Sigmoid colon (tissue), 6 donors: ENCODE measurements at regions not wholly inside any gene's neighbourhood (a gene's known extent, or its start where the extent isn't known, plus 50 kb on each side); places are given as distances from the start of the nearest gene placed in this dataset.

Experiments used
- DNase-seq: peaks from one replicate; pipeline ENCODE4 v3.0.0-alpha.2; 2019
- H3K27ac ChIP-seq, 4 donors: fragments of 200-600 bp; sonication (generic); one replicate each; pipeline ENCODE4 v1.5.1; 2016 to 2019; ENCODE audit warnings: mild to moderate bottlenecking in 1 of 4
- H3K27me3 ChIP-seq, 3 donors: fragments of 200-600 bp; sonication (generic); one replicate each; pipeline ENCODE4 v1.5.1; 2019; ENCODE audit warnings: mild to moderate bottlenecking in 1 of 3
- H3K36me3 ChIP-seq, 4 donors: fragments of 200-600 bp; sonication (generic); one replicate each; pipeline ENCODE4 v1.5.1; 2016 to 2019
- H3K4me1 ChIP-seq, 4 donors: fragments of 200-600 bp; sonication (generic); one replicate each; pipeline ENCODE4 v1.5.1; 2017 to 2019
- H3K4me3 ChIP-seq, 4 donors: fragments of 200-600 bp; sonication (generic); one replicate each; pipeline ENCODE4 v1.5.1; 2017 to 2019; ENCODE audit warnings: mild to moderate bottlenecking in 2 of 4, moderate library complexity in 1 of 4
- H3K9me3 ChIP-seq, 4 donors: fragments of 200-600 bp in 3 of 4; sonication (generic) in 3 of 4; one replicate each; pipeline versions ENCODE4 v1.5.1 to v1.6.1; 2013 to 2019
- EP300 ChIP-seq, 4 donors: sonication (generic); formaldehyde crosslinking; IDR thresholded peaks; one replicate each; pipeline ENCODE4 v1.6.1; 2017; ENCODE audit warnings: antibody characterized with exemption in 4 of 4
- POLR2A ChIP-seq, 2 donors: fragments of 450-650 bp; IDR thresholded peaks; one replicate each; pipeline ENCODE4 v1.6.1; 2016; ENCODE audit warnings: antibody characterized with exemption in 2 of 2, mild to moderate bottlenecking in 2 of 2, moderate library complexity in 2 of 2
- POLR2AphosphoS5 ChIP-seq, 4 donors: sonication (generic); formaldehyde crosslinking; IDR thresholded peaks; one replicate each; pipeline ENCODE4 v1.6.1; 2017; ENCODE audit warnings: antibody characterized with exemption in 4 of 4
- WGBS, 2 donors: extraction: QIAGEN DNeasy Blood & Tissue Kit; methylation state at CpG; one replicate each; pipeline ENCODE4 v1.1.7; 2013; 5-methylcytosine and 5-hydroxymethylcytosine counted together
- intact Hi-C: fragments of 100-400 bp; cut with DNase I; formaldehyde crosslinking; loops from one replicate; pipeline ENCODE4 v1.15.1; 2023
- TF ChIP-seq, protein P1 (sequence below), 4 experiments: fragments of 450-650 bp in 3 of 4; fragments of 200-600 bp in 1 of 4; IDR thresholded peaks; one replicate each; pipeline ENCODE4 v1.5.1; 2016 to 2019; ENCODE audit warnings: antibody characterized with exemption in 4 of 4, mild to moderate bottlenecking in 3 of 4, moderate library complexity in 2 of 4
- donor health status: healthy with polysubstance abuse.
- donor health status: healthy.

- intact Hi-C loops: no loop called here
- WGBS, 2 donors: 66 to 88% methylated on average over 8 of the region's 8 CpGs
- no peak overlapping the region for H3K4me3 ChIP-seq
Observed at GRCh38 chr5:166962461-166962860, 1329.0 kb upstream of the WWC1 start.

DNA sequence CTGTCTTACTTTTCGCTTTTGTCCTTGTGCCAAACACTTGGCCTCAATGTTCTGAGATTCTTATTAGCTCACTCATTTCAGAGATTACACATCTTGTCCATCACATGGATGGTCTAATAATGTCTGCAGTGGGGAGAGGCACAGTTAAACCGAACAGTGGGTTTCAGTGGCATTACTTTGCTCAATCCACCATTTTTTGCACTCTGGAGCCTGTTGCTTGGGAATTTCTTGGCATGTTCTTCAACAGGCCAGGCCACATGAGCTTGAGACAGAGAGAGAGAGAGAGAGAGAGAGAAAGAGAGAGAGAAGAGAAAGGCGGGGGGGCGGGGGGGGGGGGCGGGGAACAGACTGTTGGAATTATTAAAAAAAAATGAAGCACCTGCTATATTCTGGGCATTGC is 1327.8 kb upstream of the WWC1 start:
- Histone ChIP-seq H3K36me3 (no peaks in the 10 kb centered on the region), H3K9me3 (peaks cover 0 to 5% (median 0%) of the 10 kb centered on the region in 4 donors), H3K27ac (no peak overlapping the region), H3K4me1 (no peaks in the 10 kb centered on the region), H3K27me3 (no peaks in the 10 kb centered on the region), H3K4me3 (no peak overlapping the region)
- intact Hi-C loops: no loop called here
- DNase-seq: no peak
- 93 to 94% methylated on average over 5 of the region's 5 CpGs for WGBS, 2 donors
- TF ChIP-seq, protein P1, sequence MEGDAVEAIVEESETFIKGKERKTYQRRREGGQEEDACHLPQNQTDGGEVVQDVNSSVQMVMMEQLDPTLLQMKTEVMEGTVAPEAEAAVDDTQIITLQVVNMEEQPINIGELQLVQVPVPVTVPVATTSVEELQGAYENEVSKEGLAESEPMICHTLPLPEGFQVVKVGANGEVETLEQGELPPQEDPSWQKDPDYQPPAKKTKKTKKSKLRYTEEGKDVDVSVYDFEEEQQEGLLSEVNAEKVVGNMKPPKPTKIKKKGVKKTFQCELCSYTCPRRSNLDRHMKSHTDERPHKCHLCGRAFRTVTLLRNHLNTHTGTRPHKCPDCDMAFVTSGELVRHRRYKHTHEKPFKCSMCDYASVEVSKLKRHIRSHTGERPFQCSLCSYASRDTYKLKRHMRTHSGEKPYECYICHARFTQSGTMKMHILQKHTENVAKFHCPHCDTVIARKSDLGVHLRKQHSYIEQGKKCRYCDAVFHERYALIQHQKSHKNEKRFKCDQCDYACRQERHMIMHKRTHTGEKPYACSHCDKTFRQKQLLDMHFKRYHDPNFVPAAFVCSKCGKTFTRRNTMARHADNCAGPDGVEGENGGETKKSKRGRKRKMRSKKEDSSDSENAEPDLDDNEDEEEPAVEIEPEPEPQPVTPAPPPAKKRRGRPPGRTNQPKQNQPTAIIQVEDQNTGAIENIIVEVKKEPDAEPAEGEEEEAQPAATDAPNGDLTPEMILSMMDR (IDR thresholded peaks at IDR 0.05): no peak
- TF ChIP-seq EP300 (IDR thresholded peaks at IDR 0.05): no peak
- no peak for TF ChIP-seq POLR2A (IDR thresholded peaks at IDR 0.05)
- TF ChIP-seq POLR2AphosphoS5 (IDR thresholded peaks at IDR 0.05): no peak

More at GRCh38 chr5:166962461-166962860, 1329.0 kb upstream of the WWC1 start:
- H3K27ac ChIP-seq: no peak overlapping the region
- H3K4me1 ChIP-seq: no peaks in the 10 kb centered on the region
- H3K27me3 ChIP-seq: no peaks in the 10 kb centered on the region
- TF ChIP-seq, protein P1 (IDR thresholded peaks at IDR 0.05): no peak
- TF ChIP-seq EP300 (IDR thresholded peaks at IDR 0.05) (no peak), POLR2AphosphoS5 (IDR thresholded peaks at IDR 0.05) (no peak), POLR2A (IDR thresholded peaks at IDR 0.05) (no peak)
- H3K9me3 ChIP-seq: peaks cover 0 to 5% (median 0%) of the 10 kb centered on the region in 4 donors
- DNase-seq: no peak
- H3K36me3 ChIP-seq: no peaks in the 10 kb centered on the region

DNA sequence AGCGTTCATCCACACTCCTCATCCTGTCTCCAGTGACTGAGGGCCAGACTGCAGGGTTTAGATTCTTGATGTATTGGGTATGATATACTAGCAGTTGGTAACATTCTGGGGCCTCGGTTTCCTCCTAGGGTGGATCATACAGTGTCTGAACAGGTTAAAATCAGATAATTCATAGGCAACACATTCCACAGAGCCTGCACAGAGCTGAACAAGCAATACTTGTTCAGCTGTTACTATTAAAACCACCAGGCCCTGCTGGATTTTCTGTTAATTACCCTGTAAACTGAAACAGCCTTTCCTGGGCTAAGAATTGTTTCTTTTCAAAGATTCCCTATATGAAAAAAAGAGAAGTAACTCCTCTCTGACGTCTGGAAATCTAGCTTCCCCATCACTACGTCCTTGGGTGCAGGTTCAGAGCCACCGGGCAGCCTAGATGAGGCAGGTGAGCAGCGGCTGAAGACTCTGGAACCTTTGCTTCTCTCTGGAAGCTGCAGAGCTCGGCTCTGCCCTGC is 1313.5 kb upstream of the WWC1 start:
- TF ChIP-seq EP300 (IDR thresholded peaks at IDR 0.05): no peak
- TF ChIP-seq POLR2A (IDR thresholded peaks at IDR 0.05): no peak
- TF ChIP-seq, protein P1 (IDR thresholded peaks at IDR 0.05): no peak
- TF ChIP-seq POLR2AphosphoS5 (IDR thresholded peaks at IDR 0.05): no peak
- intact Hi-C loops: no loop called here
- Histone ChIP-seq H3K36me3 (no peaks in the 10 kb centered on the region), H3K27ac (peak overlapping the region; percentile 70 to 84 (median 77)), H3K4me3 (peak overlapping the region; percentile 44 to 64 (median 60)), H3K9me3 (no peaks in the 10 kb centered on the region), H3K27me3 (no peaks in the 10 kb centered on the region), H3K4me1 (peaks cover 0 to 21% (median 9%) of the 10 kb centered on the region in 4 donors)
- 36 to 39% methylated on average over 7 of the region's 7 CpGs for WGBS, 2 donors
- no peak for DNase-seq

GRCh38 chr5:166979307-166979895 is 1312.0 kb upstream of the WWC1 start:
- H3K4me1 ChIP-seq: peaks cover 0 to 21% (median 9%) of the 10 kb centered on the region in 4 donors
- H3K4me3 ChIP-seq: peak overlapping the region; percentile 44 to 64 (median 60)
- H3K36me3 ChIP-seq: no peaks in the 10 kb centered on the region
- TF ChIP-seq, protein P1 (IDR thresholded peaks at IDR 0.05): no peak
- TF ChIP-seq POLR2AphosphoS5 (IDR thresholded peaks at IDR 0.05) (no peak), POLR2A (IDR thresholded peaks at IDR 0.05) (no peak), EP300 (IDR thresholded peaks at IDR 0.05) (no peak)
- intact Hi-C loops: no loop called here
- peak overlapping the region; percentile 70 to 84 (median 77) for H3K27ac ChIP-seq
- 1% methylated on average over 13 of the region's 13 CpGs for WGBS, 2 donors
- no peak for DNase-seq
- H3K9me3 ChIP-seq: no peaks in the 10 kb centered on the region
- H3K27me3 ChIP-seq: no peaks in the 10 kb centered on the region
